Brain microvascular endothelial cell (primary cell): ENCODE measurements at regions not wholly inside any gene's neighbourhood (a gene's known extent, or its start where the extent isn't known, plus 50 kb on each side); places are given as distances from the start of the nearest gene placed in this dataset.
A peak's percentile ranks its signal among the peaks of the same experiment; 100 is the strongest.

Experiments
- DNase-seq: peaks from one replicate; pipeline ENCODE4 v3.0.0-alpha.2; 2020
- H3K27ac ChIP-seq: fragments of 250-450 bp; sonication (Bioruptor Pico); 2 replicates; pipeline ENCODE4 v1.5.1; 2020; ENCODE audit warnings: mild to moderate bottlenecking, moderate library complexity
- H3K27me3 ChIP-seq: fragments of 250-450 bp; sonication (Bioruptor Pico); replicated peaks from 2 replicates; pipeline ENCODE4 v1.5.1; 2020; ENCODE audit warnings: mild to moderate bottlenecking
- H3K36me3 ChIP-seq: fragments of 250-450 bp; sonication (Bioruptor Pico); replicated peaks from 2 replicates; pipeline ENCODE4 v1.5.1; 2020; ENCODE audit warnings: mild to moderate bottlenecking
- H3K4me3 ChIP-seq: 2 replicates; pipeline ENCODE4 v1.5.1; 2011; ENCODE audit warnings: low read depth, mild to moderate bottlenecking, control low read depth, low read length, moderate library complexity
- in situ Hi-C: cut with HindIII; loops from 2 replicates; pipeline ENCODE4 v1.10.0; 2017; ENCODE audit warnings: low sequenced_read_pairs, low pct_ligation_motif_present
- TF ChIP-seq, protein P1 (sequence below): IDR thresholded peaks from 2 replicates; pipeline ENCODE4 v1.5.1; 2011; ENCODE audit warnings: low read depth, mild to moderate bottlenecking, moderate library complexity, low read length, control low read depth, inconsistent platforms; ENCODE audit errors: missing control alignments

DNA sequence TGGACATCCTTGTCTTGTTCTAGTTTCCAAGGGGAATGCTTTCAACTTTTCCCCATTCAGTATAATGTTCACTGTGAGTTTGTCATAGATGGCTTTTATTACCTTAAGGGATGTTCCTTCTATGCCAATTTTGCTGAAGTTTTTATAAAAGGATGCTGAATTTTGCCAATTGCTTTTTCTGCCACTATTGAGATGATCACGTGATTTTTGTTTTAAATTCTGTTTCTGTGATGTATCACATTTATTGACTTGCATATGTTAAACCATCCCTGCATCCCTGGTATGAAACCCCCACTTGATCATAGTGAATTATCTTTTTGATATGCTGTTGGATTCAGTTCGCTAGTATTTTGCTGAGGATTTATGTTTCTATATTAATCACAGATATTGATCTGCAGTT is 130.6 kb upstream of the TAB2 start:
- no peaks in the 10 kb centered on the region for H3K27me3 ChIP-seq
- H3K36me3 ChIP-seq, result no peaks in the 10 kb centered on the region
- no peak for DNase-seq
- TF ChIP-seq, protein P1, sequence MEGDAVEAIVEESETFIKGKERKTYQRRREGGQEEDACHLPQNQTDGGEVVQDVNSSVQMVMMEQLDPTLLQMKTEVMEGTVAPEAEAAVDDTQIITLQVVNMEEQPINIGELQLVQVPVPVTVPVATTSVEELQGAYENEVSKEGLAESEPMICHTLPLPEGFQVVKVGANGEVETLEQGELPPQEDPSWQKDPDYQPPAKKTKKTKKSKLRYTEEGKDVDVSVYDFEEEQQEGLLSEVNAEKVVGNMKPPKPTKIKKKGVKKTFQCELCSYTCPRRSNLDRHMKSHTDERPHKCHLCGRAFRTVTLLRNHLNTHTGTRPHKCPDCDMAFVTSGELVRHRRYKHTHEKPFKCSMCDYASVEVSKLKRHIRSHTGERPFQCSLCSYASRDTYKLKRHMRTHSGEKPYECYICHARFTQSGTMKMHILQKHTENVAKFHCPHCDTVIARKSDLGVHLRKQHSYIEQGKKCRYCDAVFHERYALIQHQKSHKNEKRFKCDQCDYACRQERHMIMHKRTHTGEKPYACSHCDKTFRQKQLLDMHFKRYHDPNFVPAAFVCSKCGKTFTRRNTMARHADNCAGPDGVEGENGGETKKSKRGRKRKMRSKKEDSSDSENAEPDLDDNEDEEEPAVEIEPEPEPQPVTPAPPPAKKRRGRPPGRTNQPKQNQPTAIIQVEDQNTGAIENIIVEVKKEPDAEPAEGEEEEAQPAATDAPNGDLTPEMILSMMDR, result no peak
- no peak overlapping the region for H3K4me3 ChIP-seq
- in situ Hi-C loops, result no loop called here
- no peak overlapping the region for H3K27ac ChIP-seq

DNA sequence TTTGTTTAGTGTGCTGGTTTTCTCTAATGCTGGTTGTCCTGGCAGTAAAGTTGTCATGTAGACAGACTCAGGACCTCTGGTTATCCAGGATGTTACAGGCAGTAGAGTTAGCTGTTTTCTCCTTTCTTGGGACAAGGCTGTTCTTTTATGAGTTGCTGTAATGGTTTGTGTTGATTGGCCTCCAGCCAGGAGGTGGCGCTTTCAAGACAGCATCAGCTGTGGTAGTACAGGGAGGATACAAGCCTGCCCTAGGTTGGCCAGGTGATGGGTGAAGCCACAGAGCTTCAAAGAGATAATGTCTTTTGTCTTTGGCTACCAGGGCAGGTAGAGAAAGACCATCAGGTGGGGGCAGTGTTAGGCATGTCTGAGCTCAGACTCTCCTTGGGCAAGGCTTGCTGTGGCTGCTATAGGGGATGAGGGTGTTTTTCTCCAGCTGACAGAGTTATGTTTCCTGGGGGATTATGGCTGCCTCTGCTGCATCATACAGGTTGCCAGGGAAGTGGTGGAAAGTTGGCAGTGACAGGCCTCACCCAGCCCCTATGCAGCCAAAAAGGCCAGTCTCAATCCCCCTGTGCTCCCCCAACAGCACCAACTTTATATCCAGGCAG is 127.2 kb upstream of the TAB2 start:
- DNase-seq, result peak; percentile 39
- TF ChIP-seq, protein P1, result peak; percentile 39

DNA sequence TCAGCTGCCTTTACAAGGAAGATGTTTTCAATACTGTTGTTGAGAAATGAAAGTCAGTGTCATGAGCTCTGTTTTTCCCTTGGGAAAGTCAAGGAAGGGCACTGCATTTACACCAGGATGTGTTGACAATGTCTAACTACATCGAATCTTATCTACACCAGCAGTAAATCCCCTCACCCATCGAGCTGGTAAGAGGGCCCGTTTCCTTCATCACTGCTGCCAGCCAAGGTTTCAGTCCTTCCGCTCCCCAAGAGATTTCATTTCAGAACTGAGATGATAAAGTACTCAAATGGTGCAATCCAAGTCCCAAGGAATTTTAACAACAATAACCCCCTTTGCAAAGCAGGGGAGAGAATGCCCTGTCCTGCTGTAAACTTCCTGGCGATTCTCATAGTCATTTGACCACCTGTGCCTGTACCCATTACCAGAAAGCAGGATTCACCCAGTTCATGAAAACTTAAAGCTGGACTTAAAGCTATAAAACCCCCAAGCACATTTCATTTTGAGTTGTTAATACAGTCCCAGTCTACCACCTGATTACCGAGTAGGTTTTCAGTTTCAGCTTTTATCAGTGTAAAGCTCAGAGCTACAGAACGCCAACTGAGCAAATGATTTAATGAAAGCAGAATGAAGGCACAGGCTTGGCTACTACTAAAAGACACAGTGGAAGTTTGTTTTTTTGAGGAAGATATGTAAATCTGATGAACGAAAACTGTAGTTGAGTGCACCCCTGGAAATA is 122.5 kb upstream of the TAB2 start:
- Histone ChIP-seq H3K27ac (no peak overlapping the region), H3K36me3 (no peaks in the 10 kb centered on the region), H3K27me3 (no peaks in the 10 kb centered on the region), H3K4me3 (no peak overlapping the region)
- in situ Hi-C loops, result no loop called here
- TF ChIP-seq, protein P1, result no peak
- DNase-seq, result no peak

More for the DNA sequence above, 127.2 kb upstream of the TAB2 start:
- no peak overlapping the region for H3K27ac ChIP-seq
- no peaks in the 10 kb centered on the region for H3K27me3 ChIP-seq
- no peak overlapping the region for H3K4me3 ChIP-seq
- in situ Hi-C loops, result no loop called here
- H3K36me3 ChIP-seq, result no peaks in the 10 kb centered on the region

DNA sequence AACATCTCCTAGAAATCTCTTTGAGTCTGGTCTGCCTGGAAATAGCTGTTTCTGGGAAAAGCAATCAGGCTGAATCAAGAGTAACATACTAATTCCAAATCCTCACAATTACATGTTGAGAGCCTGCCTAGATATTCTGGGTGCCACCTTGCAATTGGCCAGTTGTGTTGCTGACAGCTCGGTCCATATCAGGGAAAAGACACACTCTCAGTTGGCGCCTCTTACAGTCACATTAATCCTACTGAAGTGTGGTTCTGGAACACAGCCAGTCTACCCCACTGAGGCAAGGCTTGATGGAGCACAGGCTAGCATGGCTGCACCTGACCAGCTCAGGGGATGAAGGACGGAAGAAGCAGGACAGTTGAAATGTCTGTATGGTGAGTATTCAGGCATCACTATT is 121.4 kb upstream of the TAB2 start:
- in situ Hi-C loops, result no loop called here
- DNase-seq, result no peak
- Histone ChIP-seq H3K27me3 (no peaks in the 10 kb centered on the region), H3K4me3 (no peak overlapping the region), H3K27ac (no peak overlapping the region), H3K36me3 (no peaks in the 10 kb centered on the region)
- TF ChIP-seq, protein P1, result no peak

DNA sequence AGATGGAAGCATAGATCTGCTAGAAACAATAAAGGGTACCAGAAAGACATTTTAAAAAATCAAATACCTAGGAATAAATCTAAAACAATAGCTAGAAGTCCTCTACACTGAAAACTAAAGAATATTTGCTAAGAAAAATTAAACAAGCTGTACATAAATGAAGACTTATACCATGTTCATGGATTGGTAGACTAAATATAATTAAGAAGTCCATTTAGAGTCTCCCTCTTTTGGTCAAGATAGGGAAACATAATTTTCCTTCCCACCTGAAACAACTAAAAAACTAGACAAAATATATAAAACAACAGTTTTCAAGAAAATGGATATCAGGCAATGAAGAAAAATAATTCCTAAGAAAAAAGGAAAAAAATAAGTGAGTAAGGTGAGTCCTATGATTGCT is 120.0 kb upstream of the TAB2 start:
- TF ChIP-seq, protein P1, result no peak
- in situ Hi-C loops, result no loop called here
- no peak overlapping the region for H3K4me3 ChIP-seq
- H3K27ac ChIP-seq, result no peak overlapping the region
- no peaks in the 10 kb centered on the region for H3K27me3 ChIP-seq
- no peak for DNase-seq
- no peaks in the 10 kb centered on the region for H3K36me3 ChIP-seq

DNA sequence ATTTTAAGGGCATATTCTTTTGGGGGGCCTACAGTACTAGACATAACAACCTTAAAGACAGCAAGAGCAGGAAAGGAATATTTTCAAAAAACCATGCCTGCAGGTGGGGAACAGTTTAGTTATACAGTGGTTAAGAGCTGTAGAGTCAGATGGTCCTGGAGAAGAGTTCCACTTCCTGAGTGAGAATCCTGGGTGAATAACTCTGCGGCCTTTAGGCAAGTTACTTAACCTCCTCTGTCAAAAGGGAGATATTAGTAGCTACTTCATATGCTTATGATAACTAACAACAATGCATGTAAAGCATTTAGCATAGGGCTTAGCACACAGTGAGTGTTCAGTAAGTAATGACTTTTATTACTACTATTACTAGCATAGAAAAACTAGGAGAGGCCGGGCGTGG is 119.2 kb upstream of the TAB2 start:
- DNase-seq, result no peak
- H3K36me3 ChIP-seq, result no peaks in the 10 kb centered on the region
- in situ Hi-C loops, result no loop called here
- TF ChIP-seq, protein P1, result no peak
- H3K27me3 ChIP-seq, result no peaks in the 10 kb centered on the region
- no peak overlapping the region for H3K27ac ChIP-seq
- no peak overlapping the region for H3K4me3 ChIP-seq
